Colonic mucosa (tissue), 4 donors: ENCODE measurements at regions not wholly inside any gene's neighbourhood (a gene's known extent, or its start where the extent isn't known, plus 50 kb on each side); places are given as distances from the start of the nearest gene placed in this dataset.

ENCODE experiments used
- DNase-seq: peaks from one replicate; pipeline ENCODE4 v3.0.0-alpha.2; 2020
- H3K27ac ChIP-seq: fragments of 200-600 bp; one replicate; pipeline ENCODE4 v1.8.0; 2021
- H3K27me3 ChIP-seq: fragments of 200-600 bp; one replicate; pipeline ENCODE4 v1.8.0; 2021
- H3K36me3 ChIP-seq: fragments of 200-600 bp; one replicate; pipeline ENCODE4 v1.8.0; 2021
- H3K4me1 ChIP-seq: fragments of 200-600 bp; one replicate; pipeline ENCODE4 v1.8.0; 2021; ENCODE audit warnings: mild to moderate bottlenecking
- H3K4me3 ChIP-seq: fragments of 200-600 bp; one replicate; pipeline ENCODE4 v1.8.0; 2021
- H3K9ac ChIP-seq, 2 donors: one replicate each; pipeline ENCODE4 v1.7.0; 2013; ENCODE audit warnings: control low read depth in 2 of 2, low read depth in 2 of 2, low read length in 2 of 2
- H3K9me3 ChIP-seq: fragments of 200-600 bp; one replicate; pipeline ENCODE4 v1.8.0; 2021
- CTCF ChIP-seq: fragments of 200-600 bp; IDR thresholded peaks from one replicate; pipeline ENCODE4 v1.8.0; 2022; ENCODE audit warnings: antibody characterized with exemption, mild to moderate bottlenecking
- intact Hi-C: fragments of 100-400 bp; cut with DNase I; formaldehyde crosslinking; loops from one replicate; pipeline ENCODE4 v1.14.1; 2022
- donor health status: healthy.
- donor health status: DM: no; HTN: no; CAD: no.
- donor health status: DM: no; HTN: no; CAD: no.

- no peaks in the 10 kb centered on the region for H3K4me1 ChIP-seq
- TF ChIP-seq CTCF: no peak
- no peak overlapping the region for H3K27ac ChIP-seq
- no peaks in the 10 kb centered on the region for H3K36me3 ChIP-seq
- intact Hi-C loops: no loop called here
- H3K9ac ChIP-seq: no peak overlapping the region
- H3K4me3 ChIP-seq: no peak overlapping the region
- H3K9me3 ChIP-seq: no peaks in the 10 kb centered on the region
- no peak for DNase-seq
- H3K27me3 ChIP-seq: no peaks in the 10 kb centered on the region
These were observed 160.6 kb upstream of the EGLN3 start for GRCh38 chr14:34111505-34111904.

DNA sequence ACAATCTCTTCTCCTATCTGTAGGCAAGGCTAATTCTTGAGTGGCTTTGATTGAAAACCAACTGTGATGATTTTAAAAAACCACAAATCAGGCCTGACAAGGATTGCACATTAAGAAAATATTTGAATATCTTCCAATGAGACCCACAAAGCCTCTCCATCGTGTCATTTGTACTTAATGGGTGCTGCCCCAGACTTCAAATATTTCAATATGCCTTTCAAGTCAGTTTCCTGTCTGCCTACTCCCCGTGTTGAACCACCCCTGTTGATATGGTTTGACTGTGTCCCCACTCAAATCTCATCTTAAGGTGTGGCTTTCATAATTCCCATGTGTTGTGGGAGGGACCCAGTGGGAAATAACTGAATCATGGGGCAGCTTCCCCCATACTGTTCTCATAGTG lies 159.7 kb upstream of the EGLN3 start:
- Histone ChIP-seq H3K9ac (no peak overlapping the region), H3K4me3 (no peak overlapping the region), H3K9me3 (no peaks in the 10 kb centered on the region), H3K36me3 (no peaks in the 10 kb centered on the region), H3K27me3 (no peaks in the 10 kb centered on the region), H3K4me1 (no peaks in the 10 kb centered on the region), H3K27ac (no peak overlapping the region)
- intact Hi-C loops: no loop called here
- TF ChIP-seq CTCF: no peak
- DNase-seq: no peak

GRCh38 chr14:34107441-34107840 lies 156.6 kb upstream of the EGLN3 start:
- intact Hi-C loops: loop anchor here (10.0 kb wide), 1 partner anchor 117 kb away; no protein-coding TSS in a partner anchor
- H3K9me3 ChIP-seq: no peaks in the 10 kb centered on the region

GRCh38 chr14:34106310-34106709 lies 155.4 kb upstream of the EGLN3 start:
- Histone ChIP-seq H3K9me3 (no peaks in the 10 kb centered on the region), H3K27me3 (no peaks in the 10 kb centered on the region), H3K36me3 (no peaks in the 10 kb centered on the region), H3K27ac (no peak overlapping the region), H3K9ac (no peak overlapping the region), H3K4me3 (no peak overlapping the region), H3K4me1 (no peaks in the 10 kb centered on the region)
- intact Hi-C loops: loop anchor here (10.0 kb wide), 1 partner anchor 118 kb away; no protein-coding TSS in a partner anchor
- TF ChIP-seq CTCF: no peak
- no peak for DNase-seq

More at GRCh38 chr14:34107441-34107840, 156.6 kb upstream of the EGLN3 start:
- Histone ChIP-seq H3K27ac (no peak overlapping the region), H3K4me1 (no peaks in the 10 kb centered on the region), H3K4me3 (no peak overlapping the region), H3K9ac (no peak overlapping the region), H3K27me3 (no peaks in the 10 kb centered on the region), H3K36me3 (no peaks in the 10 kb centered on the region)
- no peak for DNase-seq
- no peak for TF ChIP-seq CTCF

DNA sequence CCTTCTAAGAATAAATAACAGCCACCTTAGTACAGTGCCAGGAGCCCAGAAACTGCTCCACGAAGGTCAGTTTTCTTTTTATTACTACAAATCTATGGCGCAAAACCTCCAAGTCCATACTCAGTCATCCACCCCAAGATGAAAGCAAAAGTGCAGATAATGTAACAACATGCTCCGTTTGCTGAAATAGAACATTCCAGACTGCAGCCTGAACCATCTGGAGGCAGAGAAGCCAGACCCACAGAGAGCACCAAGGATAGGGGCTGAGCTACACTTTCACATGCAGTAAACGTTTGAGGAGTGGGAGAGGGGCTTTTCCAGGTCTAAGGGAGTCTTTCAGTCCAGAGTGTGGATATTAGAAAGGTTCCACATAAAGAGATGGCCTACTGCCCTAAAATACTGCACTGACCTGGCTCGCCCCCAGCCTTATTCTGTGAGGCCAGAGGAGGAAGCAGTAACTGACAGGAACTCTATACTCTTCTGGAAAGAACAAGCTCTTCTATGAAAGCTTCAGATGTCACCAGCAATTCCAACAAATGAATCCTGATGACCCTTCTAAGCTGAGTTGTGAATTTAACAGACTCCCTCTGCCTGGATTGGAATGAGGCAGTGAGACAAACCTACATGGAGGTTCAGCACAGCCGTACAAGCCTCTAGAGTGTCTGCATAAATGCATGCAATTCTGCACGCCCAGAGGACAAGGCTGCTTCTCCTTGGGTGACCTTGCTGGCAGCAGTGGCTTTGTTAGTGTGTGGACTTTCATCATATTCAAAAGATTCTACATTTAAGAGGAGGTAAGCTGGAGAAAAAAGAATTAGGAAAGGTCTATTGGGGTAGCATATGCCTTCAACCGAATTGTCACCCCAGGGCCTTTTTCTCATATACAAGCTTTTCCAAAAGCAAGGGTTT lies 153.9 kb upstream of the EGLN3 start:
- H3K9me3 ChIP-seq: no peaks in the 10 kb centered on the region
- H3K27ac ChIP-seq: no peak overlapping the region
- no peaks in the 10 kb centered on the region for H3K36me3 ChIP-seq
- intact Hi-C loops: loop anchor here (10.0 kb wide), 1 partner anchor 120 kb away; no protein-coding TSS in a partner anchor
- TF ChIP-seq CTCF: no peak
- H3K27me3 ChIP-seq: no peaks in the 10 kb centered on the region
- H3K4me3 ChIP-seq: no peak overlapping the region
- no peak overlapping the region for H3K9ac ChIP-seq
- DNase-seq: no peak
- H3K4me1 ChIP-seq: no peaks in the 10 kb centered on the region
